Choroid plexus epithelial cell (primary cell): ENCODE measurements at regions not wholly inside any gene's neighbourhood (a gene's known extent, or its start where the extent isn't known, plus 50 kb on each side); places are given as distances from the start of the nearest gene placed in this dataset.
A peak's percentile ranks its signal among the peaks of the same experiment; 100 is the strongest.

Experiments
- DNase-seq: peaks from one replicate; pipeline ENCODE4 v3.0.0-alpha.2; 2010; ENCODE audit warnings: low read depth
- H3K4me3 ChIP-seq: 2 replicates; pipeline ENCODE4 v1.5.1; 2011; ENCODE audit warnings: low read depth, mild to moderate bottlenecking, control low read depth, low read length, moderate library complexity
- TF ChIP-seq, protein P1 (sequence below): conservative IDR thresholded peaks from 2 replicates; pipeline ENCODE4 v1.5.1; 2011; ENCODE audit warnings: low read depth, mild to moderate bottlenecking, control low read depth, inconsistent platforms, low read length, moderate library complexity

DNA sequence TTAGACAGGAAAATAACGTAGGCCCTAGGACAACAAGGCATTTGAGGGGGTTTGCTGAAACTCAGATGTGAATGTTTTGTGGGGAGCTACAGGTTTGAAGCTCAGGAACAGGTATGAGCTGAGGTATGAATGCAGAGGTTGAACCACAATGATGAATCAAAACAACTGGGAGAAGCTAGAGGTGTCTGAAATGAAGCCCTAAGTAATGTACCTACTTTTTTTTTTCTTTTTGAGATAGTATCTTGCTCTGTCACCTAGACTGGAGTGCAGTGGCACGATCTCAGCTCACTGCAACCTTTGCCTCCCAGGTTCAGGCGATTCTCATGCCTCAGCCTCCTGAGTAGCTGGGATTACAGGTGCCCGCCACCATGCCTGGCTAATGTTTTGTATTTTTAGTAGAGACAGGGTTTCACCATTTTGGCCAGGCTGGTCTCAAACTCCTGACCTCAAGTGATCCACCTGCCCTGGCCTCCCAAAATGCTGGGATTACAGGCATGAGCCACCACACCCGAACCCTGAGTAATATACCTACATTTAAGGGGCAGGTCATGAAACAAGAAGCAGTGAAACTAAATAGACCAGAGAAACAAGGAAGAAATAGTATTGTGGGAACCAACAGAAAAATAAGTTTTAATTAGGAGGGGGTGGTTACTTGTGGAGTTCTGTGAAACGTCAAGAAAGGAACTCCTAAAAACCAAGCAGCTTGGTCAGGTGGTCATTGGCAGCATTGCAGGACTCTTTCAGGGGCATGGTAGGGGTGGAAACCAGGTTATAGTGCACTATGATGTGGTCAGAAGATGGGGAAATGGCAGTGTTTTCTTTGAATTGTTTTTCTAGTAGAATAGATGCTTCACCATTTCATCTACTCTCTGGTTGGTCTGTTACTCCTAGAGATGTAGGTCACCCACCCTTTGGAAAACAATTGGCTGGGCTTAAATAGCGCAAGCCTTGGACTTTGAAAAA, 138.1 kb downstream of the CD164 start:
- H3K4me3 ChIP-seq, result no peak overlapping the region

DNA sequence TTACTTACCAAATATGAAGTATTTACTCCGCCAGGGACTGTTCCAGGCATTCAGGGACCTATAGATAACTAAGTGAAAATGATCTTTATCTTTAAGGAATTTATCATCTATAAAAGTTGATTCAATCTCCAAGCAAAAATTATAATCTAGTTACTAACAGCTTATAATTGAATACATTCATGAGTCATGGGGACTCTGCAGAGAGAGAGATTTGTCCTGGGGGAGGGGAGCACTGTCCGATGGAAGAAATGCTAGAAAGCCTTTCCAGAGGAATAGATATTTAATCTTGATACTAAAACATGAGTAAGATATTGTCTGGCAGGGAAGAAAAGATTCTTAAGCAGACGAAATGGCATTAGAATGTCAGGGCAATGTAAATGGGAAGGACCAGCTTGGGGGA, 139.3 kb downstream of the CD164 start:
- DNase-seq, result no peak
- TF ChIP-seq, protein P1, sequence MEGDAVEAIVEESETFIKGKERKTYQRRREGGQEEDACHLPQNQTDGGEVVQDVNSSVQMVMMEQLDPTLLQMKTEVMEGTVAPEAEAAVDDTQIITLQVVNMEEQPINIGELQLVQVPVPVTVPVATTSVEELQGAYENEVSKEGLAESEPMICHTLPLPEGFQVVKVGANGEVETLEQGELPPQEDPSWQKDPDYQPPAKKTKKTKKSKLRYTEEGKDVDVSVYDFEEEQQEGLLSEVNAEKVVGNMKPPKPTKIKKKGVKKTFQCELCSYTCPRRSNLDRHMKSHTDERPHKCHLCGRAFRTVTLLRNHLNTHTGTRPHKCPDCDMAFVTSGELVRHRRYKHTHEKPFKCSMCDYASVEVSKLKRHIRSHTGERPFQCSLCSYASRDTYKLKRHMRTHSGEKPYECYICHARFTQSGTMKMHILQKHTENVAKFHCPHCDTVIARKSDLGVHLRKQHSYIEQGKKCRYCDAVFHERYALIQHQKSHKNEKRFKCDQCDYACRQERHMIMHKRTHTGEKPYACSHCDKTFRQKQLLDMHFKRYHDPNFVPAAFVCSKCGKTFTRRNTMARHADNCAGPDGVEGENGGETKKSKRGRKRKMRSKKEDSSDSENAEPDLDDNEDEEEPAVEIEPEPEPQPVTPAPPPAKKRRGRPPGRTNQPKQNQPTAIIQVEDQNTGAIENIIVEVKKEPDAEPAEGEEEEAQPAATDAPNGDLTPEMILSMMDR, result no peak
- no peak overlapping the region for H3K4me3 ChIP-seq

More for the DNA sequence above, 138.1 kb downstream of the CD164 start:
- TF ChIP-seq, protein P1, result no peak
- DNase-seq, result no peak

DNA sequence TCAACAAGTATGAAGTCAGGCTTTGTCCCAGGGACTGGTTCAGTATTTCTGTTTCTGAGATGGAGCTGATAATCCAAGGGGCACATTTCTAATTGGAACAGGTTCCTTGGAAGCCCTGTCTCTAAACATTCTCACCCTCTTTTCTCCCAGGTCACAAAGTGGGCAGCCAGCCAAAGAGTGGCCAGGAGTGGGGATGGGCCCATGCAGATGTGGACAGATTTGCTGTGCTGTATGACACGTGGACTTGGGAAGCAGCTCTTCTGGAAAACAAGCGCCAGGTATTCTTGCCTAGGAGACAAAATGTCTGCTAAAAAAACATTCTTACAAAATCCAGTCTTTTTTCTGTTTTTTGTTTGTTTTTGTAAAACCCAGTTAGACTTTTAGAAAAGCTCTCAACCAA, 140.2 kb downstream of the CD164 start:
- TF ChIP-seq, protein P1, result no peak
- DNase-seq, result no peak
- no peak overlapping the region for H3K4me3 ChIP-seq

DNA sequence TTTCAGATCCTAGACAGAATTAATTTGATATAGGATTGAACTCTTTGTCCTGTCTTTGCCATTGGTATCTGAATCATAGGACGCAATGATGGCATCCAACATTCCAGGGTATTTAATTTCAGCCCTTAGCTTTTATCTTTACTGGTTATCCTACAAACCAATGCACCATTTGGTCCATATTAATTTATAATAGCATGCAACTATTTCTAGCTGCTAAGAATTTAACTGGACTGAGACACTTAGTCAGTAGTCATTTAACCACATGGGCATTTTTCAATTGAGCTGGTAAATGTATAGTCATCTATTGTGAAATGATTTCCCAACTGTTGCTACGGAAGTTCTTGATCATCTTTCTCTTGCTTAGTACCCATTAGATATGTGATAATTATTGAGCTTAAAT, 141.1 kb downstream of the CD164 start:
- no peak overlapping the region for H3K4me3 ChIP-seq
- DNase-seq, result peak; percentile 37
- TF ChIP-seq, protein P1, result no peak

DNA sequence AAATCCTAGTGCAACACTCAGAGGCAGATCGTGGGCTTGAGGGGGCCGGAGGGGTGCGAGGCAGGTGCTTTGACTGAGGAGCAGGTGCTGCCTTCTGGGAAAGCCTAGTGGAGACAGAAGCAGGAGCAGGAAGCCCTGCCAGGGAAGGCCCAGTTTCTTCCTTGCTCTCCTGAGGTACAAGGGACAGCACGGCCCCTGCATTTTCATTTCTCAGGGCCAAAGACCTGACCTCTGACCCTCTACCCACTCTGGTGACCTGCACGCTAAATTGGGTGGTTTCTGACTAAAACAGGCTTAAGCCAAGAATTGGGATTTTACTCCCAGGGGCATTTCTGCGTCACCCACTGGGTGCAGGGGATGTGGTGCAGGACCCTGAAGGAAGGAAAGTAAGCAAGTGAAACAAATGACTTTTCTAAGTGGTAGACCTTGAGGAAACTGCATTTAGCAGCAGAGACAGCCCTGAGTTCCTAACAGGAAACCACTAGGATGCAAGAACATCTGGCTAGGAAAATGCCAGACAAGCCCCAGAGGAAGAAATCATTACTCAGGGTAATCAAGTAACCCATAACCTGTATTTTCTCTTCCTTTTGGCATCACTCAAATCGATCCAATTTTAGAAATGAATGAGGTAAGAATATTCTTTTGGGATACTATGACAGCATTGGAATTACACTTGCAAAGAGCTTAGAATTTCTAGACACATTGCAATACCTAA, 141.7 kb downstream of the CD164 start:
- no peak for DNase-seq
- H3K4me3 ChIP-seq, result no peak overlapping the region
- TF ChIP-seq, protein P1, result no peak

- peak; percentile 25 for DNase-seq
- TF ChIP-seq, protein P1, result no peak
- no peak overlapping the region for H3K4me3 ChIP-seq
These were observed 142.5 kb downstream of the CD164 start for GRCh38 chr6:109239651-109240321.
